Thyroid gland (tissue), 4 donors: ENCODE measurements at regions not wholly inside any gene's neighbourhood (a gene's known extent, or its start where the extent isn't known, plus 50 kb on each side); places are given as distances from the start of the nearest gene placed in this dataset.

Experiments
- POLR2A ChIP-seq, 2 donors: fragments of 450-650 bp; IDR thresholded peaks; one replicate each; pipeline ENCODE4 v1.6.1; 2017; ENCODE audit warnings: antibody characterized with exemption in 2 of 2, mild to moderate bottlenecking in 2 of 2, moderate library complexity in 1 of 2
- TF ChIP-seq, protein P1 (sequence below), 6 experiments: fragments of 200-600 bp in 3 of 6; fragments of 450-650 bp in 3 of 6; sonication (generic) in 3 of 6; IDR thresholded peaks; one replicate each; pipeline ENCODE4 v1.5.1; 2016 to 2019; ENCODE audit warnings: antibody characterized with exemption in 6 of 6, mild to moderate bottlenecking in 2 of 6, inconsistent platforms in 1 of 6, moderate library complexity in 1 of 6

DNA sequence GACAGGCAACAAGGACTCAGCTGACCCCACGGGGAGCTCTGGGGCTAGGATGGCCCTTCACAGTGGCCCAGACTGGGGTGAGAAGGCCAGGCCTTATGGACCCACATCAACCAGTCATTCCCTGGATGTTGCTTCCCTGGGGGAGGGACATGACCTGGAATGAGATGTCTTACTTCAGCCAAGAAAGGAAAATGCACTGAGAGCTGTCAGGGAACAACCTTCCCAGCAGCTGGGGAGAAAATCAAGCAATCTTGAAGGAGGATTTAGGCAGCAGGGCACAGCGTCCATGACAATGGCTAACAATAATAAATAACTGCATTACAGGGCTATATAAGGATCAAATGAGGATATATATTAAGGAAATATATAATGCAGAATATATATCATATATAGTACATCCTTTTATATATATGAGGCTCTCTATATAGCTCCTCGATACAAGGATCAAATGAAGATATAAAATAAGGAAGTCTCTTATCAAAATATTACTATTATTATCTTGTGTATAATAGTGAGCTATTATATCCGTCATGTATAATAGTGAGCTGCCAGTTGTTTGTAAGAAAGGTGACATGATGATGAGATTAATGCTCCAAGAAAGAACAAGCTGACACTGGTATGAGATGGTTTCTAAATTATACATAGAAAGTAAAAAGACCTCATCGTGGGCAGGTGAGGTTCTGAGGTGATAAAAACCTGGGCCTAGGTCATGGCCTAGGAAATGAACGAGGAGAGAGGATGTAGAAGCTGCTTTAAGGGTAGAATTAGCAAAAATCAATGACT is 117.8 kb upstream of the LIPC start:
- TF ChIP-seq, protein P1, sequence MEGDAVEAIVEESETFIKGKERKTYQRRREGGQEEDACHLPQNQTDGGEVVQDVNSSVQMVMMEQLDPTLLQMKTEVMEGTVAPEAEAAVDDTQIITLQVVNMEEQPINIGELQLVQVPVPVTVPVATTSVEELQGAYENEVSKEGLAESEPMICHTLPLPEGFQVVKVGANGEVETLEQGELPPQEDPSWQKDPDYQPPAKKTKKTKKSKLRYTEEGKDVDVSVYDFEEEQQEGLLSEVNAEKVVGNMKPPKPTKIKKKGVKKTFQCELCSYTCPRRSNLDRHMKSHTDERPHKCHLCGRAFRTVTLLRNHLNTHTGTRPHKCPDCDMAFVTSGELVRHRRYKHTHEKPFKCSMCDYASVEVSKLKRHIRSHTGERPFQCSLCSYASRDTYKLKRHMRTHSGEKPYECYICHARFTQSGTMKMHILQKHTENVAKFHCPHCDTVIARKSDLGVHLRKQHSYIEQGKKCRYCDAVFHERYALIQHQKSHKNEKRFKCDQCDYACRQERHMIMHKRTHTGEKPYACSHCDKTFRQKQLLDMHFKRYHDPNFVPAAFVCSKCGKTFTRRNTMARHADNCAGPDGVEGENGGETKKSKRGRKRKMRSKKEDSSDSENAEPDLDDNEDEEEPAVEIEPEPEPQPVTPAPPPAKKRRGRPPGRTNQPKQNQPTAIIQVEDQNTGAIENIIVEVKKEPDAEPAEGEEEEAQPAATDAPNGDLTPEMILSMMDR (IDR thresholded peaks at IDR 0.05): no peak
- TF ChIP-seq POLR2A (IDR thresholded peaks at IDR 0.05): no peak
